BE2C (cell line): ENCODE measurements at regions not wholly inside any gene's neighbourhood (a gene's known extent, or its start where the extent isn't known, plus 50 kb on each side); places are given as distances from the start of the nearest gene placed in this dataset.

Experiments
- DNase-seq: peaks from one replicate; pipeline ENCODE4 v3.0.0-alpha.2; 2020
- H3K27me3 ChIP-seq: fragments of 250-450 bp; sonication (Bioruptor Pico); 2 replicates; pipeline ENCODE4 v1.5.1; 2020; ENCODE audit warnings: mild to moderate bottlenecking
- H3K36me3 ChIP-seq: fragments of 250-450 bp; sonication (Bioruptor Pico); 2 replicates; pipeline ENCODE4 v1.5.1; 2020; ENCODE audit warnings: mild to moderate bottlenecking
- H3K4me1 ChIP-seq: fragments of 250-450 bp; sonication (Bioruptor Pico); 2 replicates; pipeline ENCODE4 v1.5.1; 2020
- H3K4me3 ChIP-seq: 2 replicates; pipeline ENCODE4 v1.5.1; 2011; ENCODE audit warnings: low read depth, low read length
- H3K9me3 ChIP-seq: fragments of 250-450 bp; sonication (Bioruptor Pico); 2 replicates; pipeline ENCODE4 v1.5.1; 2020
- CTCF ChIP-seq: IDR thresholded peaks from 2 replicates; pipeline ENCODE4 v1.5.1; 2012; ENCODE audit warnings: mild to moderate bottlenecking, low read depth, low read length

- H3K9me3 ChIP-seq = no peaks in the 10 kb centered on the region
- H3K27me3 ChIP-seq = no peaks in the 10 kb centered on the region
- no peak for TF ChIP-seq CTCF
- H3K4me3 ChIP-seq = no peak overlapping the region
- H3K4me1 ChIP-seq = no peaks in the 10 kb centered on the region
- no peaks in the 10 kb centered on the region for H3K36me3 ChIP-seq
- DNase-seq = no peak
Observed at GRCh38 chr4:123503698-123504363, 107.2 kb downstream of the SPRY1 start.

- H3K9me3 ChIP-seq = no peaks in the 10 kb centered on the region
- no peaks in the 10 kb centered on the region for H3K36me3 ChIP-seq
- no peaks in the 10 kb centered on the region for H3K27me3 ChIP-seq
- no peak for TF ChIP-seq CTCF
- DNase-seq = peak; percentile 32
- H3K4me3 ChIP-seq = peak overlapping the region; percentile 58
- H3K4me1 ChIP-seq = no peaks in the 10 kb centered on the region
Observed at GRCh38 chr4:123505095-123506010, 108.8 kb downstream of the SPRY1 start.

- no peak for TF ChIP-seq CTCF
- H3K9me3 ChIP-seq = no peaks in the 10 kb centered on the region
- H3K4me3 ChIP-seq = peak overlapping the region; percentile 58
- no peak for DNase-seq
- H3K36me3 ChIP-seq = no peaks in the 10 kb centered on the region
- H3K4me1 ChIP-seq = no peaks in the 10 kb centered on the region
- H3K27me3 ChIP-seq = no peaks in the 10 kb centered on the region
Observed at GRCh38 chr4:123506011-123506695, 109.6 kb downstream of the SPRY1 start.

GRCh38 chr4:123507376-123507775 lies 110.8 kb downstream of the SPRY1 start:
- DNase-seq = no peak
- no peak overlapping the region for H3K4me3 ChIP-seq
- TF ChIP-seq CTCF = no peak

GRCh38 chr4:123510221-123510620 lies 113.6 kb downstream of the SPRY1 start:
- Histone ChIP-seq H3K4me3 (no peak overlapping the region), H3K27me3 (no peaks in the 10 kb centered on the region), H3K9me3 (no peaks in the 10 kb centered on the region), H3K4me1 (no peaks in the 10 kb centered on the region), H3K36me3 (no peaks in the 10 kb centered on the region)
- no peak for DNase-seq
- no peak for TF ChIP-seq CTCF

More at GRCh38 chr4:123507376-123507775, 110.8 kb downstream of the SPRY1 start:
- Histone ChIP-seq H3K36me3 (no peaks in the 10 kb centered on the region), H3K4me1 (no peaks in the 10 kb centered on the region), H3K9me3 (no peaks in the 10 kb centered on the region), H3K27me3 (no peaks in the 10 kb centered on the region)
